ENCODE measurements at regions not wholly inside any gene's neighbourhood (a gene's known extent, or its start where the extent isn't known, plus 50 kb on each side); places are given as distances from the start of the nearest gene placed in this dataset.

- Histone ChIP-seq H3K36me3 (peaks cover 0 to 76% (median 28%) of the 10 kb centered on the region in 4 donors), H3K27me3 (no peaks in the 10 kb centered on the region), H3K4me3 (no peak overlapping the region), H3K27ac (no peak overlapping the region), H3K4me1 (no peaks in the 10 kb centered on the region), H3K9me3 (no peaks in the 10 kb centered on the region)
- in situ Hi-C loops (cut with MboI; ENCODE audit: low pct_ligation_motif_present in 1 of 4, low pct_unique_long_range_greater_than_20kb in 1 of 4, low sequenced_read_pairs in 3 of 4) (loop anchor here in 1 of 4 donors (25.0 kb wide), 1 partner anchor 105 kb away; no protein-coding TSS in a partner anchor), intact Hi-C loops (cut with DNase I; ENCODE audit: low total_unique reads) (no loop called here)
- DNase-seq = no peak
- 70% methylated on average over 2 to 7 of the region's 7 CpGs for WGBS, 2 donors (ENCODE audit: low coverage in 1 of 2)
- no peak for TF ChIP-seq EP300 (IDR thresholded peaks at IDR 0.05; ENCODE audit: low read depth)
- TF ChIP-seq POLR2AphosphoS5 (IDR thresholded peaks at IDR 0.05) = no peak
- TF ChIP-seq CTCF (IDR thresholded peaks at IDR 0.05) = no peak
- no peak for TF ChIP-seq POLR2A (IDR thresholded peaks at IDR 0.05)
Observed at GRCh38 chr9:92242260-92243136, 51.0 kb downstream of the IARS1 start.

DNA sequence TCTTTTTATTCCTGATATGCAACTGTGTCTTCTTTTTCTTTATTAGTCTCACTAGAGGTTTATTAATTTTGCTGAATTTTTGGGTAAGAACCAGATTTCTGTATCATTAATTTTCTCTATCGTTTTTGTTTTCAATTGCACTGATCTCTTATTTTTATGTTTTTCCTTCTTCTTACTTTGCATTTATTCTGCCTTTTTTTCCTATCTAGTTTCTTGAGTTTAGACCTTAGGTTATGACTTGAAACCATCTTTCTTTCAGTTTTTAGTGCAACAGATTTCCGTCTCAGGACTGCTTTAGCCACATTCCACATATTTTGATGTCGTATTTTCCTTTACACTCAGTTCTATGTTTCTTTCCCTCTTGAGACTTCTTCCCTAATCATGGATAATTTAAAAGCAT is 56.6 kb downstream of the IARS1 start:
- no peaks in the 10 kb centered on the region for H3K4me1 ChIP-seq
- no peaks in the 10 kb centered on the region for H3K27me3 ChIP-seq
- no peak for DNase-seq
- WGBS, 2 donors (ENCODE audit: low coverage in 1 of 2) = 88 to 93% methylated on average over 3 of the region's 3 CpGs
- H3K27ac ChIP-seq = no peak overlapping the region
- no peaks in the 10 kb centered on the region for H3K9me3 ChIP-seq
- intact Hi-C loops (cut with DNase I; ENCODE audit: low total_unique reads) = no loop called here
- TF ChIP-seq EP300 (IDR thresholded peaks at IDR 0.05; ENCODE audit: low read depth) (no peak), CTCF (IDR thresholded peaks at IDR 0.05) (no peak), POLR2AphosphoS5 (IDR thresholded peaks at IDR 0.05) (no peak), POLR2A (IDR thresholded peaks at IDR 0.05) (no peak)
- peaks cover 0 to 42% (median 16%) of the 10 kb centered on the region in 4 donors for H3K36me3 ChIP-seq
- H3K4me3 ChIP-seq = no peak overlapping the region
- in situ Hi-C loops (cut with MboI; ENCODE audit: low pct_ligation_motif_present in 1 of 4, low pct_unique_long_range_greater_than_20kb in 1 of 4, low sequenced_read_pairs in 3 of 4) = loop anchor here in 1 of 4 donors (25.0 kb wide), 1 partner anchor 100 kb away; no protein-coding TSS in a partner anchor

DNA sequence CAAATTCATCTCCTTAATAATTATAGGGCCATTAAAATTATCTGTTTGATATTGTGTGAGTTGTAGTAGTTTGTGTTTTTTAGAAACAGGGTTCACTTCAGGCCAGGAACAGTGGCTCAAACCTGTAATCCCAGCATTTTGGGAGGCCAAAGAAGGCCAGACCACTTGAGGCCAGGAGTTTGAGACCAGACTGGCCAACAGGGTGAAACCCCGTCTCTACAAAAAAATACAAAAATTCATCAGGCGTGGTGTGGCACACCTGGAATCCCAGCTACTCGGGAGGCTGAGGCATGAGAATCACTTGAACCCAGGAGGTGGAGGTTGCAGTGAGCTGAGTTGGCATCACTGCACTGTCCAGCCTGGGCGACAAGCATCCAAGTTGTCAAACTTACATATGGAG is 57.0 kb downstream of the IARS1 start:
- TF ChIP-seq EP300 (IDR thresholded peaks at IDR 0.05; ENCODE audit: low read depth) (no peak), POLR2AphosphoS5 (IDR thresholded peaks at IDR 0.05) (no peak), POLR2A (IDR thresholded peaks at IDR 0.05) (no peak), CTCF (IDR thresholded peaks at IDR 0.05) (no peak)
- DNase-seq = no peak
- no peaks in the 10 kb centered on the region for H3K27me3 ChIP-seq
- H3K4me1 ChIP-seq = no peaks in the 10 kb centered on the region
- 85 to 89% methylated on average over 1 to 4 of the region's 4 CpGs for WGBS, 2 donors (ENCODE audit: low coverage in 1 of 2)
- in situ Hi-C loops (cut with MboI; ENCODE audit: low pct_ligation_motif_present in 1 of 4, low pct_unique_long_range_greater_than_20kb in 1 of 4, low sequenced_read_pairs in 3 of 4) (loop anchor here in 1 of 4 donors (25.0 kb wide), 1 partner anchor 99 kb away; no protein-coding TSS in a partner anchor), intact Hi-C loops (cut with DNase I; ENCODE audit: low total_unique reads) (no loop called here)
- no peak overlapping the region for H3K27ac ChIP-seq
- no peak overlapping the region for H3K4me3 ChIP-seq
- H3K9me3 ChIP-seq = no peaks in the 10 kb centered on the region
- peaks cover 0 to 38% (median 13%) of the 10 kb centered on the region in 4 donors for H3K36me3 ChIP-seq

DNA sequence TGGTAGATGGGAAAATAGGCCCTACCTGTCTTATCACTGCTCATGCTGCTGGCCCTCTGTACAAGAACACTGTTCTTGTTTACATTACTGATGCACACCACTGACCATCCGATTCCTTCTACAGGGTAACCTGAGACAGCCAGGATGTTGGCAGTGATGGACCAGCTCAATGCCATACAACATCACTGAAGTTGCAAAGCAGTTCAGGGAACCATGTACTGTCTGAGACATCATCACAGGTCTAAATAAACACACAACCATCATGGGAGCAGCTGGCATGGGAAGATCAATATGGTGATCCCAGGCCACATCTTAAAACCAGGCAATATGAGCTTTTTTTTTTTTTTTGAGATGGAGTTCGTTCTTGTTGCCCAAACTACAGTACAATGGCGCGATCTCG is 59.0 kb downstream of the IARS1 start:
- peaks cover 0 to 28% (median 4%) of the 10 kb centered on the region in 4 donors for H3K36me3 ChIP-seq
- intact Hi-C loops (cut with DNase I; ENCODE audit: low total_unique reads) (no loop called here), in situ Hi-C loops (cut with MboI; ENCODE audit: low pct_ligation_motif_present in 1 of 4, low pct_unique_long_range_greater_than_20kb in 1 of 4, low sequenced_read_pairs in 3 of 4) (loop anchor here in 1 of 4 donors (25.0 kb wide), 1 partner anchor 97 kb away; no protein-coding TSS in a partner anchor)
- H3K27me3 ChIP-seq = no peaks in the 10 kb centered on the region
- H3K9me3 ChIP-seq = no peaks in the 10 kb centered on the region
- H3K27ac ChIP-seq = no peak overlapping the region
- WGBS, 2 donors (ENCODE audit: low coverage in 1 of 2) = 91 to 95% methylated on average over 4 to 5 of the region's 5 CpGs
- TF ChIP-seq POLR2A (IDR thresholded peaks at IDR 0.05) (no peak), EP300 (IDR thresholded peaks at IDR 0.05; ENCODE audit: low read depth) (no peak), POLR2AphosphoS5 (IDR thresholded peaks at IDR 0.05) (no peak), CTCF (IDR thresholded peaks at IDR 0.05) (no peak)
- no peak for DNase-seq
- H3K4me1 ChIP-seq = no peaks in the 10 kb centered on the region
- no peak overlapping the region for H3K4me3 ChIP-seq
